ENCODE measurements at regions not wholly inside any gene's neighbourhood (a gene's known extent, or its start where the extent isn't known, plus 50 kb on each side); places are given as distances from the start of the nearest gene placed in this dataset.

GRCh38 chr6:112853162-112853561 lies 506.0 kb downstream of the RFPL4B start:
- no peak for TF ChIP-seq CTCF (IDR thresholded peaks at IDR 0.05; ENCODE audit: low read depth, low read length)
- no peak overlapping the region for H3K4me3 ChIP-seq (ENCODE audit: low read depth, low read length)

- H3K4me3 ChIP-seq (ENCODE audit: low read depth, low read length): no peak overlapping the region
- TF ChIP-seq CTCF (IDR thresholded peaks at IDR 0.05; ENCODE audit: low read depth, low read length): no peak
Observed at GRCh38 chr6:112863753-112864152, 516.6 kb downstream of the RFPL4B start.

GRCh38 chr6:112865131-112865530 lies 518.0 kb downstream of the RFPL4B start:
- TF ChIP-seq CTCF (IDR thresholded peaks at IDR 0.05; ENCODE audit: low read depth, low read length): no peak
- H3K4me3 ChIP-seq (ENCODE audit: low read depth, low read length): no peak overlapping the region

GRCh38 chr6:112874881-112875280 lies 527.8 kb downstream of the RFPL4B start:
- TF ChIP-seq CTCF (IDR thresholded peaks at IDR 0.05; ENCODE audit: low read depth, low read length): no peak
- no peak overlapping the region for H3K4me3 ChIP-seq (ENCODE audit: low read depth, low read length)

- TF ChIP-seq CTCF (IDR thresholded peaks at IDR 0.05; ENCODE audit: low read depth, low read length): no peak
- H3K4me3 ChIP-seq (ENCODE audit: low read depth, low read length): no peak overlapping the region
Observed at GRCh38 chr6:112877134-112878100, 530.3 kb downstream of the RFPL4B start.

DNA sequence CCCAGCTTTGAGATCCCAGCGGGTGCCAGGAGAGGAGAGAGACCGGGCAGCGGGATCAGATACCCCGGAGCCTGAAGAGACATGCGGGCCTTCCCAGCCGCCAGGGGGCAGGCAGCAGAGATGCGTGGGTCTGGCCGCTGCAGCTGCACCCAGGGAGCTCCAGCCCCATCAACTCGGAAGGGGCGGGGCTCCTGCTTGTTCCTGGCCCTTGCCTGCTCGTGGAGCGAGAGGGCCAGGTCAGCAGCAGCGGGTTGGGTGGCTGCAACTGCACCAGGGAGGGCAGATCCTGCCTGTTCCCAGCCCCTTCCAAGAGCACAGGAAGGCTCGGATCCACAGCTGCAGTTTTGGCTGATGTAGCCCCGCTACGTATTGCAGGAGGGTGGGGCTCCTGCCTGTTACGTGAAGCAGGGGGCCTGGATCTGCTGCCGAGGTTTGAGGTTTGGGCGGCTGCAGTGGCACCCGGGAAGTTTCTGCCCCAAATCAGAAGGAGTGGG lies 532.8 kb downstream of the RFPL4B start:
- no peak overlapping the region for H3K4me3 ChIP-seq (ENCODE audit: low read depth, low read length)
- TF ChIP-seq CTCF (IDR thresholded peaks at IDR 0.05; ENCODE audit: low read depth, low read length): no peak

- H3K4me3 ChIP-seq (ENCODE audit: low read depth, low read length): no peak overlapping the region
- TF ChIP-seq CTCF (IDR thresholded peaks at IDR 0.05; ENCODE audit: low read depth, low read length): no peak
Observed at GRCh38 chr6:112881027-112881426, 533.9 kb downstream of the RFPL4B start.
